SKM-1 (cell line): ENCODE measurements at regions not wholly inside any gene's neighbourhood (a gene's known extent, or its start where the extent isn't known, plus 50 kb on each side); places are given as distances from the start of the nearest gene placed in this dataset.

Experiments
- DNase-seq: peaks from one replicate; lab custom pipeline; 2025; ENCODE audit not compliant: unreplicated experiment; lab: John Stamatoyannopoulos, UW

GRCh38 chr6:8277769-8278168, 157.6 kb downstream of the SLC35B3 start:
- no peak for DNase-seq

GRCh38 chr6:8276148-8276547, 159.2 kb downstream of the SLC35B3 start:
- no peak for DNase-seq

- no peak for DNase-seq
Observed at GRCh38 chr6:8275667-8276066, 159.7 kb downstream of the SLC35B3 start.

- DNase-seq = no peak
Observed at GRCh38 chr6:8274226-8274625, 161.1 kb downstream of the SLC35B3 start.

GRCh38 chr6:8269872-8270454, 165.4 kb downstream of the SLC35B3 start:
- DNase-seq = no peak

GRCh38 chr6:8269094-8269493, 166.3 kb downstream of the SLC35B3 start:
- no peak for DNase-seq

GRCh38 chr6:8268606-8269005, 166.3 kb upstream of the EEF1E1 start:
- no peak for DNase-seq

GRCh38 chr6:8268156-8268555, 165.8 kb upstream of the EEF1E1 start:
- no peak for DNase-seq

GRCh38 chr6:8260610-8261009, 158.3 kb upstream of the EEF1E1 start:
- DNase-seq = no peak

- DNase-seq = no peak
Observed at GRCh38 chr6:8246403-8246802, 144.1 kb upstream of the EEF1E1 start.

- no peak for DNase-seq
Observed at GRCh38 chr6:8245726-8246125, 143.4 kb upstream of the EEF1E1 start.

GRCh38 chr6:8243475-8243874, 141.1 kb upstream of the EEF1E1 start:
- DNase-seq = no peak

- DNase-seq = no peak
Observed at GRCh38 chr6:8242885-8243284, 140.5 kb upstream of the EEF1E1 start.

- DNase-seq = no peak
Observed at GRCh38 chr6:8240301-8240700, 138.0 kb upstream of the EEF1E1 start.

- DNase-seq = no peak
Observed at GRCh38 chr6:8238773-8239683, 136.7 kb upstream of the EEF1E1 start.

- no peak for DNase-seq
Observed at GRCh38 chr6:8237668-8238067, 135.3 kb upstream of the EEF1E1 start.

- DNase-seq = no peak
Observed at GRCh38 chr6:8236956-8237355, 134.6 kb upstream of the EEF1E1 start.

- no peak for DNase-seq
Observed at GRCh38 chr6:8234321-8234720, 132.0 kb upstream of the EEF1E1 start.

GRCh38 chr6:8231956-8232355, 129.6 kb upstream of the EEF1E1 start:
- DNase-seq = no peak

GRCh38 chr6:8229915-8230756, 127.8 kb upstream of the EEF1E1 start:
- DNase-seq = no peak

- DNase-seq = no peak
Observed at GRCh38 chr6:8225113-8225512, 122.8 kb upstream of the EEF1E1 start.

GRCh38 chr6:8223678-8224077, 121.3 kb upstream of the EEF1E1 start:
- DNase-seq = no peak
